ENCODE measurements at regions not wholly inside any gene's neighbourhood (a gene's known extent, or its start where the extent isn't known, plus 50 kb on each side); places are given as distances from the start of the nearest gene placed in this dataset.

GRCh38 chr14:64649383-64649998 lies 54.7 kb upstream of the PLEKHG3 start:
- no peak for DNase-seq (ENCODE audit: low read depth)
- no peak for TF ChIP-seq CTCF (conservative IDR thresholded peaks at IDR 0.05; ENCODE audit: low read depth, low read length)
- no peak overlapping the region for H3K4me3 ChIP-seq (ENCODE audit: low read length)

DNA sequence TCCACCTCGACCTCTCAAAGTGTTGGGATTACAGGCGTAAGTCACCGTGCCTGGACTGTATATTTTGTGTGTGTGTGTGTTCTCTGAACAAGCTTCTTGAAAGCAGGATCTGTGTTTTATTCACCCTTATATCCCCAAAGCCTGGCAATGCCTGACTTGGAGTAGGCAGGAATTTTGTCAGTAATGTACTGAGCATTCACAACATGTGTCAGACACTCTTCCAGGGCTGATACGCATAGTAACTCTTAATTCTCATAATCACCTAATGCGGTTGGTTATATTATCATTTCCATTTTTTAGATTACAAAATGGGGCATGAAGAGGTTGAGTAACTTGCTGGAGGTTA lies 50.4 kb upstream of the PLEKHG3 start:
- no peak for DNase-seq (ENCODE audit: low read depth)
- no peak overlapping the region for H3K4me3 ChIP-seq (ENCODE audit: low read length)
- no peak for TF ChIP-seq CTCF (conservative IDR thresholded peaks at IDR 0.05; ENCODE audit: low read depth, low read length)

- no peak for DNase-seq (ENCODE audit: low read depth)
- no peak for TF ChIP-seq CTCF (conservative IDR thresholded peaks at IDR 0.05; ENCODE audit: low read depth, low read length)
- H3K4me3 ChIP-seq (ENCODE audit: low read length) = no peak overlapping the region
These were observed 49.9 kb upstream of the PLEKHG3 start for GRCh38 chr14:64654246-64654900.

All from retinal pigment epithelial cell (primary cell).